Activated CD4-positive, alpha-beta T cell treated with anti-CD3 and anti-CD28 coated beads for 36 hours (primary cell): ENCODE measurements at regions not wholly inside any gene's neighbourhood (a gene's known extent, or its start where the extent isn't known, plus 50 kb on each side); places are given as distances from the start of the nearest gene placed in this dataset.

ENCODE experiments used
- ATAC-seq: fragments of 200-7000 bp; cut with Tn5 transposase; one replicate; pipeline ENCODE4 v1.10.0; 2021; ENCODE audit warnings: mild to moderate bottlenecking, moderate library complexity
- CTCF ChIA-PET: fragments of 350-600 bp; sonication (Branson Sonifier 250); formaldehyde crosslinking; loops from one replicate; lab custom pipeline; 2021; ENCODE audit warnings: antibody characterized with exemption; lab: Charles Lee
- POLR2A ChIA-PET: fragments of 350-600 bp; sonication (Branson Sonifier 250); formaldehyde crosslinking; loops from one replicate; lab custom pipeline; 2021; ENCODE audit warnings: antibody characterized with exemption, inconsistent platforms; lab: Charles Lee
- DNase-seq: peaks from one replicate; pipeline ENCODE4 v3.0.0-alpha.2; 2020
- H3K27ac Mint-ChIP-seq: one replicate; pipeline ENCODE4 v1.8.0; 2021; ENCODE audit warnings: mixed read lengths
- H3K27me3 Mint-ChIP-seq: one replicate; pipeline ENCODE4 v1.8.0; 2021; ENCODE audit warnings: mixed read lengths
- H3K36me3 Mint-ChIP-seq: one replicate; pipeline ENCODE4 v1.8.0; 2021; ENCODE audit warnings: low read depth, mixed read lengths
- H3K4me1 Mint-ChIP-seq: one replicate; pipeline ENCODE4 v1.8.0; 2021; ENCODE audit warnings: mixed read lengths
- H3K4me3 Mint-ChIP-seq: one replicate; pipeline ENCODE4 v1.8.0; 2021; ENCODE audit warnings: mild to moderate bottlenecking, moderate library complexity, mixed read lengths
- H3K9me3 Mint-ChIP-seq: one replicate; pipeline ENCODE4 v1.8.0; 2021; ENCODE audit warnings: low read depth, mixed read lengths
- intact Hi-C, 2 experiments: fragments of 100-400 bp; cut with DNase I in 1 of 2; cut with micrococcal nuclease in 1 of 2; formaldehyde crosslinking; loops; one replicate each; pipeline versions ENCODE4 v1.14.2 to v1.15.1; 2022 to 2024; cut with DNase I, micrococcal nuclease

DNA sequence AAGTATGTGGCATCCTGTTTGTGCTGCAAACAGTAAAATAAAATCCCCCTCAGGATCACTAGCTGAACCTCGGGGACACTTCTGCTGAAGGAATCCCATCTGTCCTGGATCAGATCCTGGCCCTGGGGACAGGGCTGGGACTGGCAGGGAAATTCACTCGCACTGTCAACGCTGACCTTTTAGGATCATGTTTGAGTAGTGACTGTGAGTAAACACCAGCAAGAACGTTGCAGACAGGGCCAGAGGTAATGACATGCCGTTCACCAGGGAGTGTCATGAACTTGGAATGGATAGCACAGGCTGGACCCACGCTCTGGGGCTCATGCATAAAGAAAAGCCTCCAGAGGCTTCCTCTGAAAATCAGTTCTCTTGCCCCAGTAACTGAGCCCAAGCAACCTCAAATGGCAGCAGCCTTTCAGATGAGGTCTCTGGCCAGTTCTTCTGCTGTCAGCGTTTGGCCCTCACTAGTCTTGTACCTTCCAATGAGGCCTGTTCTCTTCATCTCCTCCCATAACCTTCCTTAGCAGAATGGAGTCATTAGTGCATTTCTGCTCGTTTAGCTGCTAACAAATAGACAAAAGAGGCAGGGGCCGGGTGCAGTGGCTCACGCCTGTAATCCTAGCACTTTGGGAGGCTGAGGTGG, 51.0 kb upstream of the BARX2 start:
- POLR2A ChIA-PET = no interaction called here
- no peaks in the 10 kb centered on the region for H3K9me3 Mint-ChIP-seq
- ATAC-seq = no peak
- intact Hi-C loops = no loop called here
- CTCF ChIA-PET = no interaction called here
- no peaks in the 10 kb centered on the region for H3K27me3 Mint-ChIP-seq
- no peak for DNase-seq
- no peaks in the 10 kb centered on the region for H3K36me3 Mint-ChIP-seq
- H3K27ac Mint-ChIP-seq = no peak overlapping the region
- no peak overlapping the region for H3K4me3 Mint-ChIP-seq
- H3K4me1 Mint-ChIP-seq = no peaks in the 10 kb centered on the region

DNA sequence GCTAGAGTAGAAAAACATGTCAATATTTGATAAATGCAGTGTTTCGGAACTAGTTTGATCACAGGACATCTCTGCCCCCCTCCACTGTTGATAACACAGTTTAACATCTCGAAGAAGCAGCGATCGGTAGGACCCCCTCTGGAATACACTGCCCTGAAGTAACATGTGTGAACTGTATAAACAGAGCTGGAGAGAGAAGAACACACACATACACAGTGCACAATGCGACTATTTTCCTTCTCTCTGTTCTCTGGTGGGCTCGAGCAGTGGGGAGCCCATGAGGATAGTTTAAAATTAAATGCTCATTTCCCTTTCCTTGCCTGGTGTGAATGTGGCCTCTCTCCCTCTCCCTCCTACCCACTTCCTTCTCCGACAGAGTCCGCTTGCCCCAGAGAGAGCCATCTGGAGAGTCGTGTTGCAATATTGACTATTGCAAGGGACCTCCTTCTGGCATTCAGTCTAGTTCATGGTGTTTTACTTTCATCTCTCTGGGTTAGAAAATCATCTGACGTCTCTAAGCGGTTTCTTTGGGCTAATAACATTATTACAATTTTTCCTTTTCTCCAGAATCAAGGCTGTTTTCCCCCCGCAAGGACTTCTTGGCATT, 51.6 kb upstream of the BARX2 start:
- no peak overlapping the region for H3K27ac Mint-ChIP-seq
- ATAC-seq = no peak
- POLR2A ChIA-PET = no interaction called here
- no peaks in the 10 kb centered on the region for H3K9me3 Mint-ChIP-seq
- CTCF ChIA-PET = interaction anchor here (0.6 kb wide), 1 partner anchor 459 kb away, joined by 3 read pairs; no protein-coding TSS in a partner anchor
- H3K4me3 Mint-ChIP-seq = no peak overlapping the region
- H3K27me3 Mint-ChIP-seq = no peaks in the 10 kb centered on the region
- H3K36me3 Mint-ChIP-seq = no peaks in the 10 kb centered on the region
- intact Hi-C loops = no loop called here
- no peaks in the 10 kb centered on the region for H3K4me1 Mint-ChIP-seq
- DNase-seq = no peak

DNA sequence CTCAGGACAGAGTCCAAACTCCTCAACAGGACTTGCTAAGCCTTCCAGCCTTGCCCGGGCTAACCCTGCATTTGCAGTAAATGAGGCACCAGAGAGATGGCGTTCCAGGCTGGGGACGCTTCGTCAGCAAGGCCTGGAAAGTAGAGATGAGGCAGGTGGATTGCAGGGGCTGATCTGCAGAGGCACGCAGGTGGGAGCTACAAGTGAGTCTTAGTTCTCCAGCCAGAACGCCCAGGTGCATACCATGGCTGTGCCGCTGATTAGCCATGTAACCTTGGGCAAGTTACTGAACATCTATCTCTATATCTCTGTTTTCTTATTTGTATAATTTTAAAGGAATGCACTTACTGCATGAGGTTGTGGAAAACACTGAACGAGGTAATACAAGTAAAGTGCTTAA, 52.7 kb upstream of the BARX2 start:
- H3K27me3 Mint-ChIP-seq = no peaks in the 10 kb centered on the region
- no peaks in the 10 kb centered on the region for H3K9me3 Mint-ChIP-seq
- intact Hi-C loops = loop anchor here in 1 of 2 experiments (1.0 kb wide), 1 partner anchor 160 kb away; no protein-coding TSS in a partner anchor
- no peak for ATAC-seq
- H3K4me3 Mint-ChIP-seq = no peak overlapping the region
- H3K4me1 Mint-ChIP-seq = peaks cover under 1% of the 10 kb centered on the region
- CTCF ChIA-PET = interaction anchor here (1.1 kb wide), 1 partner anchor 20 kb away, joined by 3 read pairs; no protein-coding TSS in a partner anchor
- DNase-seq = no peak
- POLR2A ChIA-PET = no interaction called here
- H3K27ac Mint-ChIP-seq = no peak overlapping the region
- H3K36me3 Mint-ChIP-seq = no peaks in the 10 kb centered on the region

DNA sequence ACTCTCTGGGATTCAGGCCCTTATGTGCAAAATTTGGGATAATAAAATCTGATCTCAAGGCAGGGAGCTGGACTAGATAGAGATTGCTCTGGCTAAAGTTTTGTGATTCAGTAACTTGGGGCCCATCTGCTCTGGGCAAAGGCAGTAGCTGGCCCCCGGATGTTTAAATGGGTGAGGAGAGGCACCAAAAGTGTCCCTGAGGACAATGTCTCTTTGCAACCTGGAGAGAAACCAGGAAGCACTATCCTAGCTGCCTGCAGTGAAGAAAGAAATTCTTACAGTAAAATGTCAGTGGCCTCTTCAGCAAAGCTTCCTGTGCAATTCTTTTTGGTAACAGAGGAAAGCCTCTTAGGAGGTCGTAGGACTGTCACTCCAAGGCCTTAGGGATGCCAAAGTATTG, 54.6 kb upstream of the BARX2 start:
- Mint-ChIP-seq H3K27ac (no peak overlapping the region), H3K4me1 (peaks cover 5% of the 10 kb centered on the region), H3K9me3 (no peaks in the 10 kb centered on the region), H3K36me3 (no peaks in the 10 kb centered on the region), H3K4me3 (no peak overlapping the region), H3K27me3 (no peaks in the 10 kb centered on the region)
- no peak for DNase-seq
- intact Hi-C loops = no loop called here
- ChIA-PET POLR2A (no interaction called here), CTCF (interaction anchor here (1.4 to 5.0 kb wide), 2 partner anchors 8 to 11 kb away, joined by 6 to 22 read pairs; no protein-coding TSS in a partner anchor)
- no peak for ATAC-seq

DNA sequence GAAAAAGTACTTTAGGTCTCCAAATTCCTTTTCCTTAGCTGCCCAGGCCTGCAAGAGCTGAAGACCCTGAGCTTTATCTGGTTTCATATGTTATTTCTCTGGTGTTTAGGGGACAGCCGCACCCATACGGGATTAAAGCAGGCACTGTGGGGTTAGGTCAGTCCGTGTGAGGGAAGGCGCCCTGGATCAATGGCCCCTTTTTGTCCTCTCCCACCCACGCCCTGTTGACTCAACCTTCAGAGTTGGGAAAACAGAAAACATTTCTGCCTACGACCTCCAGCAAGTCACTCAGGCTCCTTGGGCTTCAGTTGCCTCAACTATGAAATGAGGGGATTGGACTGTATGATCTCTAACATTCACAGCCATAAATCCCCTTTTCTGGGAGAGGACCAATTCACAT, 55.2 kb upstream of the BARX2 start:
- DNase-seq (no peak), ATAC-seq (no peak)
- H3K9me3 Mint-ChIP-seq = no peaks in the 10 kb centered on the region
- H3K27ac Mint-ChIP-seq = no peak overlapping the region
- H3K36me3 Mint-ChIP-seq = no peaks in the 10 kb centered on the region
- no peak overlapping the region for H3K4me3 Mint-ChIP-seq
- intact Hi-C loops = no loop called here
- CTCF ChIA-PET = interaction anchor here (0.7 to 5.0 kb wide), 3 partner anchors 9 to 91 kb away, joined by 3 to 22 read pairs (median 6); no protein-coding TSS in a partner anchor
- peaks cover 5% of the 10 kb centered on the region for H3K4me1 Mint-ChIP-seq
- H3K27me3 Mint-ChIP-seq = no peaks in the 10 kb centered on the region
- POLR2A ChIA-PET = no interaction called here

DNA sequence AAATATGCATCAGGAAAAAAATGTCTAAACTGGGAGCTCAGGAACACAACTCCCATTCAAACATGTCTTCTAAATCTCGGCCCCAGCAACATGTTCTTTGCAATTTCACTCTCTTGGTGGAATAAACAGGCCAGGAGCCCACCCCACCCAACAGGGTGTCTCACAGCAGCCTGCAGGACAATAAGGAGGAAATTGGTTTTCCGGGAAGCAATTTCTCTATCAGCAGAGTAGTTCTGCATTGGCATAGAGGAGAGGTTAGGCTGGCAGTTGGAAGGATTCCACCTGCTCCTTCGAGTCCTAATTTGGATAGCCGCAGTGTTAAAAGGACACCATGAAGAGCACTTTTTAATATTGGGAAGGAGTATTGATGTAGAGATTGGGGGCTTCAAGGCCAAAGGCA, 55.9 kb upstream of the BARX2 start:
- Mint-ChIP-seq H3K4me1 (peaks cover 5% of the 10 kb centered on the region), H3K9me3 (no peaks in the 10 kb centered on the region), H3K4me3 (no peak overlapping the region), H3K27me3 (no peaks in the 10 kb centered on the region), H3K27ac (no peak overlapping the region), H3K36me3 (no peaks in the 10 kb centered on the region)
- intact Hi-C loops = no loop called here
- DNase-seq = no peak
- ATAC-seq = no peak
- POLR2A ChIA-PET = no interaction called here
- CTCF ChIA-PET = interaction anchor here (0.6 to 5.0 kb wide), 5 partner anchors 9 to 431 kb away, joined by 3 to 22 read pairs (median 4); no protein-coding TSS in a partner anchor

DNA sequence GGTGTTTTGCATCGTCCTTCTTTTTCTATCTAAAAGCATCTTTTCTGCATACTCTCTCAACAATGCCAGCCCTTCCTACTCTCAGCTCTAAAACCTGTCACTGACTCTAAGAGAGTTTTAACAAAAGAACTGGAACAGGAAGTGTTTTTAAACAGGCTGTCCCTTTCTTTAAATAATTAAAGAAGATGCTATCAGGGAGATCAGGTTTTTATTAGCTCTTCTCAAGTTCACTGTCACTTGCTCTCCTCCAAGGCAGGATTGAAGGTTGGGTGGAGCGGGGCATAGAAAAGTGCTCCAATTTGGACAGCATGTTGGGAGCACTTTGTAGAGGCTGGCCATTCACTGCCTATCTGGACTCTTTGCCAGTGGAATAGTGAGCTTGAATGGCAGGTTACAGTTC, 56.4 kb upstream of the BARX2 start:
- CTCF ChIA-PET = interaction anchor here (0.9 to 5.0 kb wide), 4 partner anchors 9 to 362 kb away, joined by 3 to 22 read pairs (median 4); no protein-coding TSS in a partner anchor
- intact Hi-C loops = no loop called here

DNA sequence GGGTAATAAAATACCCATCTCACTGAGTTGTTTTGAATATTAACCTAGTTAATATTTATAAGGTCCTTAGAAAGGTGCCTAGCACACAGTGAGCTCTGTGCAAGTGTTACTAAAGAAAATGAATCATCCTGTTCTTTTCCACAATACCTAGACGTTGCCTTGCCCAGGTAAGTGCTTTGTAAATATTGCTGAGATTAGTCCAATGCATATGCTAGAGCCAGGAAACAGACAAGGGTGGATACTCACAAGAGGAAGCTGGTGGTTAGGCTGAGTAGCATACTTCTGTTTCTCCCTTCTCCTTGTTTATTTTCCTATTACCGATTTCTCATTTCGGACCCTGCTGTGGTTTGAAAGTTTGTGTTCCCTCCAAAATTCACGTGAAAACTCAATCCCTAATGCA, 58.1 kb upstream of the BARX2 start:
- intact Hi-C loops = no loop called here
- CTCF ChIA-PET = interaction anchor here (0.8 to 5.0 kb wide), 3 partner anchors 11 to 88 kb away, joined by 3 to 22 read pairs (median 3); no protein-coding TSS in a partner anchor

More for the DNA sequence above, 56.4 kb upstream of the BARX2 start:
- no peak overlapping the region for H3K27ac Mint-ChIP-seq
- POLR2A ChIA-PET = no interaction called here
- no peak for DNase-seq
- H3K27me3 Mint-ChIP-seq = no peaks in the 10 kb centered on the region
- no peaks in the 10 kb centered on the region for H3K9me3 Mint-ChIP-seq
- no peak for ATAC-seq
- H3K4me1 Mint-ChIP-seq = peaks cover 5% of the 10 kb centered on the region
- H3K36me3 Mint-ChIP-seq = no peaks in the 10 kb centered on the region
- H3K4me3 Mint-ChIP-seq = no peak overlapping the region

DNA sequence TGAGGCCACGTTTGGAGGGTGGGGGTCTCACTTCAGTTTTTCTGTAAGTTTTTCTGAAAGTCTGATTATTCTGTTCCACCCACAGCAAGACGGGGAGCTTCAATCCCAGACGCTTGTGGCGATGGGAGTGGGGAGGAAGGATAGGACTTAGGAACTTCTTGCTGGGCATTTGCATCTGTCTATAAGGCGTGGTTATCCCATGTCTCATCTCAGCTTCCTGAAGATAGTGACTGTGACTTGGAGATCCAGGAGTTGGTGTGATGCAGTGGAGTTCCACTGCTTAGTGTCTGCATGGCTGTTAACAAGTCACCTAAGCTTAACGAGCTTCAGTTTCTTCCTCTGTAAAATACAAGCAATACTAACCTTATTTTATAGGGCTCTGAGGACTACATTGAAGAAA, 58.9 kb upstream of the BARX2 start:
- POLR2A ChIA-PET = no interaction called here
- H3K27ac Mint-ChIP-seq = no peak overlapping the region
- CTCF ChIA-PET = interaction anchor here (0.8 to 5.0 kb wide), 3 partner anchors 12 to 16 kb away, joined by 3 to 22 read pairs (median 3); no protein-coding TSS in a partner anchor
- H3K27me3 Mint-ChIP-seq = no peaks in the 10 kb centered on the region
- intact Hi-C loops = no loop called here
- ATAC-seq (no peak), DNase-seq (no peak)
- H3K4me1 Mint-ChIP-seq = peaks cover 5% of the 10 kb centered on the region
- H3K9me3 Mint-ChIP-seq = no peaks in the 10 kb centered on the region
- no peaks in the 10 kb centered on the region for H3K36me3 Mint-ChIP-seq
- H3K4me3 Mint-ChIP-seq = no peak overlapping the region

More for the DNA sequence above, 58.1 kb upstream of the BARX2 start:
- ATAC-seq (no peak), DNase-seq (no peak)
- peaks cover 5% of the 10 kb centered on the region for H3K4me1 Mint-ChIP-seq
- H3K4me3 Mint-ChIP-seq = no peak overlapping the region
- H3K27ac Mint-ChIP-seq = no peak overlapping the region
- no peaks in the 10 kb centered on the region for H3K27me3 Mint-ChIP-seq
- no peaks in the 10 kb centered on the region for H3K9me3 Mint-ChIP-seq
- POLR2A ChIA-PET = no interaction called here
- H3K36me3 Mint-ChIP-seq = no peaks in the 10 kb centered on the region

DNA sequence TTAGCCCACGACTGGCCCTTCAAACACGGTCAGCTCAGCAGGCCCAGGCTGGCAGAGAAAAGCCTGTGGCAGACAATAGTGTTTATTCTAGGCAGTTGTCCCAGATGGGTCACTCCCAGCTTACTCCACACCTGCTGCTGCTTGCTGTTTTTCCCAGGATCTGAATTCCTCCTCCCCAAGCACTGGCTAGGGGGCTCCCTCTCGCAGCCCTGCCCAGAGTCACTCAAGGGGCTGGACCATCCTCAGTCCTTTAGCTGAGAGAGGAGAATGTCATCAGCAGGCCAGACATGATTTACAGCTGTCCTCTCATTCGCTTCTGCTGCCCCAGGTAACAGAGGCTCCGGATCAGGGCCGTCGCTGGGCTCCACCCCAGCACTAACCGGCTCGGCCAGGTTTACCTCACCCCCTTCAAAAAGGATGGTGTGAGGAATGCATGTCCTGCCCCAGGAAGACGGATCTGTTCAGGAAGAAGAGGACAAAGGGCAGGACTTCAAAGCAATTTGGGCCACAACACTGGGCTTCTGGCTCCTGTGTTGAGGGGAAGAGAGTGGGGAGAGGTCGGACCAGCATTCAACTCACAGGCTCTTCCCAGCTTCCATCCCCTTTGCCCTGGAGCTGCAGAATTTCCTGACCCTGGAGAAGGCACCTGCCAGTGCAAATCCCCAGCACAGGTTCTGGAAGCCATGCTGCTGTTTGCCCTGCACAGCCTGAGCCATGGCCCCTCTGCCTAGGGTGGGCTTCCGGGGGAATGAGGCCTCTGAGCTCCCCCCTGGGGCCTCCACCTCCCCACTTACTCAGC, 59.7 kb upstream of the BARX2 start:
- ATAC-seq = no peak
- H3K4me3 Mint-ChIP-seq = no peak overlapping the region
- peaks cover 5% of the 10 kb centered on the region for H3K4me1 Mint-ChIP-seq
- CTCF ChIA-PET = interaction anchor here (0.8 to 5.0 kb wide), 2 partner anchors 11 to 17 kb away, joined by 3 to 22 read pairs; no protein-coding TSS in a partner anchor
- no peaks in the 10 kb centered on the region for H3K27me3 Mint-ChIP-seq
- H3K9me3 Mint-ChIP-seq = no peaks in the 10 kb centered on the region
- POLR2A ChIA-PET = no interaction called here
- H3K36me3 Mint-ChIP-seq = no peaks in the 10 kb centered on the region
- DNase-seq = no peak
- no peak overlapping the region for H3K27ac Mint-ChIP-seq
- intact Hi-C loops = no loop called here

DNA sequence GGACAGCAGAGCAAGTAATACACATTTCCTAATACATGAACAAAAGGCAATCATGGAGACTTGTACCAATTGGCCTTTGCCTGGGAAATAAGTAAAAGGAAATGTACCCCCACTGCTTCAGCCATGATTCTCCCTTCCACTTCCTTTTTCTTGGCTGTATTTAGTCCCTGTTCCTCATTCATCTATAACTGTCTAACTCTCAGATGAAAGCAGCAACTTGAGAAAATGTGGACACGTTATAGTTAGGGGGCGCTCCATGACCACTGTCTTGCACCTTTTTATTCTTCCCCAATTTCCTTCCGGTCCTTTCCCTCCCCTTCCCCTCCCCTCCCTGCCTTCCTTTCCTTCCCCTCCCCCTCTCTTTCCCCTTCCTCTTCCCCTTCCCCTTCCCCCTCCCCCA, 61.3 kb upstream of the BARX2 start:
- Mint-ChIP-seq H3K27me3 (no peaks in the 10 kb centered on the region), H3K4me3 (no peak overlapping the region), H3K9me3 (peaks cover 2% of the 10 kb centered on the region), H3K36me3 (no peaks in the 10 kb centered on the region), H3K27ac (no peak overlapping the region), H3K4me1 (peaks cover 5% of the 10 kb centered on the region)
- ChIA-PET CTCF (no interaction called here), POLR2A (no interaction called here)
- intact Hi-C loops = no loop called here
- DNase-seq (no peak), ATAC-seq (no peak)
